Smooth muscle cell (in vitro differentiated cells): ENCODE measurements at regions not wholly inside any gene's neighbourhood (a gene's known extent, or its start where the extent isn't known, plus 50 kb on each side); places are given as distances from the start of the nearest gene placed in this dataset.

Source experiments
- DNase-seq: peaks from one replicate; lab custom pipeline; 2025; ENCODE audit not compliant: unreplicated experiment; lab: John Stamatoyannopoulos, UW
- H2AFZ ChIP-seq: fragments of 200-600 bp; sonication (generic); 2 replicates; pipeline ENCODE4 v1.6.0; 2016; ENCODE audit warnings: antibody characterized with exemption, low read depth, mild to moderate bottlenecking
- H3F3A ChIP-seq: fragments of 200-600 bp; sonication (generic); 2 replicates; pipeline ENCODE4 v1.6.0; 2017; ENCODE audit warnings: antibody characterized with exemption, low read depth
- H3K27ac ChIP-seq: fragments of 200-600 bp; sonication (generic); 2 replicates; pipeline ENCODE4 v1.5.1; 2016; ENCODE audit warnings: low read depth, mild to moderate bottlenecking
- H3K27me3 ChIP-seq: fragments of 200-600 bp; sonication (generic); 2 replicates; pipeline ENCODE4 v1.6.1; 2016; ENCODE audit warnings: low read depth, mild to moderate bottlenecking
- H3K36me3 ChIP-seq: fragments of 200-600 bp; sonication (generic); 2 replicates; pipeline ENCODE4 v1.5.1; 2016; ENCODE audit warnings: low read depth
- H3K4me1 ChIP-seq: fragments of 200-600 bp; sonication (generic); 2 replicates; pipeline ENCODE4 v1.5.1; 2016; ENCODE audit warnings: low read depth
- H3K4me2 ChIP-seq: fragments of 200-600 bp; sonication (generic); 2 replicates; pipeline ENCODE4 v1.6.0; 2016; ENCODE audit warnings: mild to moderate bottlenecking
- H3K4me3 ChIP-seq: fragments of 200-600 bp; sonication (generic); 2 replicates; pipeline ENCODE4 v1.5.1; 2016; ENCODE audit warnings: mild to moderate bottlenecking
- H3K79me2 ChIP-seq: fragments of 200-600 bp; sonication (generic); 2 replicates; pipeline ENCODE4 v1.6.0; 2016; ENCODE audit warnings: low read depth, mild to moderate bottlenecking
- H3K9ac ChIP-seq: fragments of 200-600 bp; sonication (generic); 2 replicates; pipeline ENCODE4 v1.6.0; 2016; ENCODE audit warnings: low read depth
- H3K9me3 ChIP-seq: fragments of 200-600 bp; sonication (generic); replicated peaks from 2 replicates; pipeline ENCODE4 v1.5.1; 2016; ENCODE audit warnings: low read depth
- H4K20me1 ChIP-seq: fragments of 200-600 bp; sonication (generic); 2 replicates; pipeline ENCODE4 v1.6.0; 2016; ENCODE audit warnings: low read depth
- WGBS: methylation state at CpG from one replicate; pipeline ENCODE4 v1.1.7; 2016; ENCODE audit warnings: low lambda C conversion rate; 5-methylcytosine and 5-hydroxymethylcytosine counted together
- TF ChIP-seq, protein P1 (sequence below): fragments of 200-600 bp; sonication (generic); IDR thresholded peaks from 2 replicates; pipeline ENCODE4 v1.5.1; 2017; ENCODE audit warnings: borderline replicate concordance, mild to moderate bottlenecking, antibody characterized with exemption; ENCODE audit not compliant: insufficient read depth, poor library complexity, severe bottlenecking

DNA sequence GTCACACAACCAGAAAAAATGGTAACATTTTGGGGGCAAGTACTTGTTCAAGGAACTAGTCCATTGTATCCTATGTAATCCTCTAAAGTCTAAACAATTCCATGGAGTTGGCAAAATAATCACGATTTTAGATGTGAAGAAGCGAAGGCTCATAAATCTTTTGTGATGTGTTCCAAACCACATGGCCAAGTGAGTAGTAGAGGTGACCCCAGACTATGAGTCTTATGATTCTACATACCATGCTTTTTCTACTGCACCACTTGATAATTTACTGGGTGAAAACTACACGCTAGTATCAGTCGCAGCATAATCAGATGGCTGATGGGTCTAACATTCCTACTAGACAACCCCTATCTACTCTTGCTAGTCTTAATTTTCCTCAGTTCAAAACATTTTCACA, 371.4 kb downstream of the OSR1 start:
- no peaks in the 10 kb centered on the region for H3K27me3 ChIP-seq
- H3K36me3 ChIP-seq, result no peaks in the 10 kb centered on the region
- H3K9me3 ChIP-seq, result no peaks in the 10 kb centered on the region
- no peak overlapping the region for H3K4me3 ChIP-seq
- peaks cover 19% of the 10 kb centered on the region for H3F3A ChIP-seq
- no peaks in the 10 kb centered on the region for H4K20me1 ChIP-seq
- no peak overlapping the region for H2AFZ ChIP-seq
- H3K4me1 ChIP-seq, result peaks cover 33% of the 10 kb centered on the region
- WGBS, result 44% methylated on average over 4 of the region's 4 CpGs
- H3K79me2 ChIP-seq, result no peaks in the 10 kb centered on the region
- TF ChIP-seq, protein P1, sequence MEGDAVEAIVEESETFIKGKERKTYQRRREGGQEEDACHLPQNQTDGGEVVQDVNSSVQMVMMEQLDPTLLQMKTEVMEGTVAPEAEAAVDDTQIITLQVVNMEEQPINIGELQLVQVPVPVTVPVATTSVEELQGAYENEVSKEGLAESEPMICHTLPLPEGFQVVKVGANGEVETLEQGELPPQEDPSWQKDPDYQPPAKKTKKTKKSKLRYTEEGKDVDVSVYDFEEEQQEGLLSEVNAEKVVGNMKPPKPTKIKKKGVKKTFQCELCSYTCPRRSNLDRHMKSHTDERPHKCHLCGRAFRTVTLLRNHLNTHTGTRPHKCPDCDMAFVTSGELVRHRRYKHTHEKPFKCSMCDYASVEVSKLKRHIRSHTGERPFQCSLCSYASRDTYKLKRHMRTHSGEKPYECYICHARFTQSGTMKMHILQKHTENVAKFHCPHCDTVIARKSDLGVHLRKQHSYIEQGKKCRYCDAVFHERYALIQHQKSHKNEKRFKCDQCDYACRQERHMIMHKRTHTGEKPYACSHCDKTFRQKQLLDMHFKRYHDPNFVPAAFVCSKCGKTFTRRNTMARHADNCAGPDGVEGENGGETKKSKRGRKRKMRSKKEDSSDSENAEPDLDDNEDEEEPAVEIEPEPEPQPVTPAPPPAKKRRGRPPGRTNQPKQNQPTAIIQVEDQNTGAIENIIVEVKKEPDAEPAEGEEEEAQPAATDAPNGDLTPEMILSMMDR, result no peak
- no peak overlapping the region for H3K9ac ChIP-seq
- peak overlapping the region; percentile 79 for H3K27ac ChIP-seq
- no peak for DNase-seq
- H3K4me2 ChIP-seq, result peak overlapping the region; percentile 38

DNA sequence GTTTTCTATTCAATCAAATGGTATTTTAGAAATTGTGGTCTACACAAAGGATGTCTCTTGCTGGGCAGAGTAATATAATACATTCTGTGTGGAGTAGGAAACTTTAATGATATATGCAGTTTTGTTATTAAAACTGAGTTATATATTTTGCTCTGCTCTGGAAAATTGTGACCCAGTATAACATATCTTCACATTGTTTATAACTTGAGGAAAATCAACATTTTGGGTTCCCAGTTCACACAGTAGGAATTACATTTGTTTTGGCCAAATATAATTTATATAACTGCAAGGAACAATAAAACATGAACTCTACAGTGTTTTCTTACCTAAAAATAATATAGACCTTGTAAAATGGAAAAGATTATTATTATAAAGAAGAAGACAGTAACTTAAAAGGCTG, 372.4 kb downstream of the OSR1 start:
- H3K36me3 ChIP-seq, result no peaks in the 10 kb centered on the region
- no peak overlapping the region for H3K9ac ChIP-seq
- H2AFZ ChIP-seq, result no peak overlapping the region
- no peak overlapping the region for H3K4me3 ChIP-seq
- no peaks in the 10 kb centered on the region for H3K27me3 ChIP-seq
- peaks cover 19% of the 10 kb centered on the region for H3F3A ChIP-seq
- no peak overlapping the region for H3K27ac ChIP-seq
- no peaks in the 10 kb centered on the region for H4K20me1 ChIP-seq
- H3K9me3 ChIP-seq, result no peaks in the 10 kb centered on the region
- TF ChIP-seq, protein P1, result no peak
- H3K4me2 ChIP-seq, result no peak overlapping the region
- no peaks in the 10 kb centered on the region for H3K79me2 ChIP-seq
- no peak for DNase-seq
- H3K4me1 ChIP-seq, result peaks cover 31% of the 10 kb centered on the region

DNA sequence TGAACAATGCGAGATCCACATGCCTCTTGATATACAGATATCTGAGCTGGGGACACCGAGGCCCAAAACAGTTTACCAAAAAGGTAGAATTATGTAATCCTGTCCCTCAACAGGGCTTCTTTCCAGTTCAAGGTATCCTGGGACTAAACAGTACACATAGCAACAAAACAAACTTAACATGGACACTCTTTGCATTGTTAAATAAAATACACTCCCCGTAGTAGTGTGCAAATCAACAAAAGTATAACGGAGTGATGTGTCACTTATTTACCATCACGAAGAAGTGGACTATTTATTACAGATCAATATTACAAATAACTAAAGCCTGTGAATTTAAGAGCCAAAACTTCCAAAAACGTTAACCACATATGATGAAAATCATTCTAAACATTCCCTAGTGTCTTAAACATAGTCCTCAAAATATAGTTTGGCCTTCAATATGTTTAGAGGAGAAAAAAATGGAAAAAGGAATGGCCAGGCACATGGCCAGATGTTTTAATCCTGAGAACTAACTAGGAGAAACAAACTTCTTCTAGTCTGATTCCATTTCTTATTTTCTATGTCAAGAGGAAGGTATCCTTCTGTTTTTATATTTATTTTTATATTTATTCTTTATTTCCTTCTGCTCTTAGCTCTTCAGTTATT, 377.5 kb downstream of the OSR1 start:
- no peaks in the 10 kb centered on the region for H3K27me3 ChIP-seq
- H3K9me3 ChIP-seq, result no peaks in the 10 kb centered on the region
- H3K9ac ChIP-seq, result no peak overlapping the region
- no peak overlapping the region for H3K4me2 ChIP-seq
- no peaks in the 10 kb centered on the region for H3K79me2 ChIP-seq
- H4K20me1 ChIP-seq, result no peaks in the 10 kb centered on the region
- H3K27ac ChIP-seq, result no peak overlapping the region
- no peak for DNase-seq
- peaks cover 13% of the 10 kb centered on the region for H3K4me1 ChIP-seq
- no peak overlapping the region for H3K4me3 ChIP-seq
- no peaks in the 10 kb centered on the region for H3K36me3 ChIP-seq
- WGBS, result 91% methylated on average over 6 of the region's 6 CpGs
- no peak overlapping the region for H2AFZ ChIP-seq
- peaks cover 13% of the 10 kb centered on the region for H3F3A ChIP-seq
- TF ChIP-seq, protein P1, result no peak

DNA sequence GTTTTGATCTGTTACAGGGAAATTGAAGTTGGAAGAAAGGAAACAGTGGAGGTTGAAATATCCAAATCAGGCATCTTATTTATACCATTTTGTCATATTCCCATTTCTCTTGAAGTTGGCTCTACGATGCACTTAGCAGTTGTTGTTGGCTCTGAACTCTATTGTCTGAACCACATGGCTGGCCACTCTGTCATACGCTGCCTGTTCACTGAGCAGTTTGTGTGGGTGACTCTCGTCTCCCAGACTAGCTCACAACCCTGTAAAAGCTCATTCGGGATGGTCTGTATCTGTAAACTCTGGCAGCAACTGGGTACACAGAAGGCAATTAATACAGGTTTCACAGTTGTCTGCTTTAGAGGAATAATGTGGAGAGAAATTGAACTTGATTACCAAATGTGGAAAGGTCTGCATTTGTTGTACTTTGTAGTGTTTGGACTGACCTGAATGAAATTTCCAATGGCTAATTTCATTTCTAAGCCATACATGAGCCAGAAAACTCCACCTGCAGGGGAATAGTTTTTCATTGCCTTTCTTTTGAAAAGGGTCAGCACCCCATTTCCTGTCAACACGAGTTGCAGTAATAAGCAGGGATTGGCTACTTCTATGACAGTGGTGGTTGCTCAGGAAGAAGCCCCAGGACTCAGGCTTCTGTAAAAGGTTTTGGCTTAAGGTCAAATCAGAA, 378.2 kb downstream of the OSR1 start:
- H2AFZ ChIP-seq, result no peak overlapping the region
- H4K20me1 ChIP-seq, result no peaks in the 10 kb centered on the region
- peaks cover 20% of the 10 kb centered on the region for H3F3A ChIP-seq
- H3K4me1 ChIP-seq, result peaks cover 13% of the 10 kb centered on the region
- H3K36me3 ChIP-seq, result no peaks in the 10 kb centered on the region
- H3K27ac ChIP-seq, result no peak overlapping the region
- H3K27me3 ChIP-seq, result no peaks in the 10 kb centered on the region
- TF ChIP-seq, protein P1, result no peak
- H3K4me3 ChIP-seq, result no peak overlapping the region
- WGBS, result 63% methylated on average over 5 of the region's 5 CpGs
- H3K4me2 ChIP-seq, result no peak overlapping the region
- no peak for DNase-seq
- H3K9me3 ChIP-seq, result no peaks in the 10 kb centered on the region
- no peak overlapping the region for H3K9ac ChIP-seq
- H3K79me2 ChIP-seq, result no peaks in the 10 kb centered on the region
